WTC11 (cell line): ENCODE measurements at regions not wholly inside any gene's neighbourhood (a gene's known extent, or its start where the extent isn't known, plus 50 kb on each side); places are given as distances from the start of the nearest gene placed in this dataset.
"Not testable (repeated sequence)": the region's sequence is repeated elsewhere in the genome, so short reads cannot be mapped to it uniquely, and the experiment has no call there.

ENCODE experiments used
- CBFB ChIP-seq: sonication (generic); formaldehyde crosslinking; IDR thresholded peaks from 2 replicates; pipeline ENCODE4 v1.8.1; 2022; ENCODE audit warnings: mild to moderate bottlenecking, low read depth, missing genetic modification reagents
- CTCF ChIP-seq: fragments of 200-600 bp; IDR thresholded peaks from 2 replicates; pipeline ENCODE4 v1.8.0; 2022; ENCODE audit warnings: antibody characterized with exemption
- ELF4 ChIP-seq: sonication (generic); formaldehyde crosslinking; IDR thresholded peaks from 2 replicates; pipeline ENCODE4 v1.8.1; 2022; ENCODE audit warnings: low read depth, mild to moderate bottlenecking, moderate library complexity, missing genetic modification reagents
- ETV6 ChIP-seq: sonication (generic); formaldehyde crosslinking; IDR thresholded peaks from 2 replicates; pipeline ENCODE4 v1.8.1; 2022; ENCODE audit warnings: mild to moderate bottlenecking, missing genetic modification reagents
- FOXK1 ChIP-seq: sonication (generic); formaldehyde crosslinking; IDR thresholded peaks from 2 replicates; pipeline ENCODE4 v1.8.0; 2022; ENCODE audit warnings: mild to moderate bottlenecking, moderate library complexity, missing genetic modification reagents
- IRF1 ChIP-seq: sonication (generic); formaldehyde crosslinking; IDR thresholded peaks from 2 replicates; pipeline ENCODE4 v1.8.0; 2023; ENCODE audit warnings: missing genetic modification reagents
- NFYB ChIP-seq: sonication (generic); formaldehyde crosslinking; conservative IDR thresholded peaks from 2 replicates; pipeline ENCODE4 v1.8.0; 2022; ENCODE audit warnings: low read depth, missing genetic modification reagents
- SMAD4 ChIP-seq: sonication (generic); formaldehyde crosslinking; IDR thresholded peaks from 2 replicates; pipeline ENCODE4 v1.8.0; 2022; ENCODE audit warnings: mild to moderate bottlenecking, missing genetic modification reagents
- SP1 ChIP-seq: sonication (generic); formaldehyde crosslinking; conservative IDR thresholded peaks from 2 replicates; pipeline ENCODE4 v1.8.1; 2022; ENCODE audit warnings: missing genetic modification reagents
- TCF7 ChIP-seq: sonication (generic); formaldehyde crosslinking; IDR thresholded peaks from 2 replicates; pipeline ENCODE4 v1.8.0; 2022; ENCODE audit warnings: mild to moderate bottlenecking, low read depth, missing genetic modification reagents, moderate library complexity
- USF2 ChIP-seq: sonication (generic); formaldehyde crosslinking; IDR thresholded peaks from 2 replicates; pipeline ENCODE4 v1.8.1; 2023; ENCODE audit warnings: mild to moderate bottlenecking, missing genetic modification reagents, moderate library complexity
- ZBTB43 ChIP-seq: sonication (generic); formaldehyde crosslinking; IDR thresholded peaks from 2 replicates; pipeline ENCODE4 v1.8.1; 2023; ENCODE audit warnings: mild to moderate bottlenecking, missing genetic modification reagents
- ZNF232 ChIP-seq: sonication (generic); formaldehyde crosslinking; IDR thresholded peaks from 2 replicates; pipeline ENCODE4 v1.8.0; 2022; ENCODE audit warnings: mild to moderate bottlenecking, missing genetic modification reagents

- not testable (repeated sequence) for TF ChIP-seq ELF4; TCF7 (CRISPR knock-in tag); CTCF; ETV6; ZBTB43; SMAD4; CBFB; ZNF232 (CRISPR knock-in tag); IRF1 (CRISPR knock-in tag); USF2; NFYB (CRISPR knock-in tag); SP1 (CRISPR knock-in tag); FOXK1 (CRISPR knock-in tag)
These were observed 74.2 kb upstream of the DRD5 start for GRCh38 chr4:9707281-9707680.
